HepG2 (cell line): ENCODE measurements at regions not wholly inside any gene's neighbourhood (a gene's known extent, or its start where the extent isn't known, plus 50 kb on each side); places are given as distances from the start of the nearest gene placed in this dataset.

Source experiments
- CENPT ChIP-seq: sonication (generic); formaldehyde crosslinking; IDR thresholded peaks from 2 replicates; pipeline ENCODE4 v1.8.0; 2022; ENCODE audit warnings: low read depth, mild to moderate bottlenecking, moderate library complexity, missing genetic modification reagents
- ETV6 ChIP-seq: sonication (generic); formaldehyde crosslinking; conservative IDR thresholded peaks from 2 replicates; pipeline ENCODE4 v1.4.0; 2020; ENCODE audit warnings: missing genetic modification reagents
- HCFC1 ChIP-seq: fragments of 150-350 bp; IDR thresholded peaks from 2 replicates; pipeline ENCODE4 v1.6.1; 2014; ENCODE audit warnings: low read depth, low read length
- NCOA1 ChIP-seq: sonication (generic); formaldehyde crosslinking; IDR thresholded peaks from 2 replicates; pipeline ENCODE4 v1.9.0; 2021; ENCODE audit warnings: missing genetic modification reagents
- NRL ChIP-seq: sonication (generic); formaldehyde crosslinking; IDR thresholded peaks from 2 replicates; pipeline ENCODE4 v1.5.0; 2020; ENCODE audit warnings: missing genetic modification reagents, mild to moderate bottlenecking, moderate library complexity, borderline replicate concordance
- POLR2A ChIP-seq, 2 experiments: IDR thresholded peaks; 2 replicates each; pipeline ENCODE4 v1.6.1; 2011; ENCODE audit warnings: low read depth in 2 of 2, low read length in 2 of 2, mild to moderate bottlenecking in 1 of 2, moderate library complexity in 1 of 2; ENCODE audit not compliant: insufficient read depth in 1 of 2
- REL ChIP-seq: sonication (generic); formaldehyde crosslinking; conservative IDR thresholded peaks from 2 replicates; pipeline ENCODE4 v1.8.0; 2022; ENCODE audit warnings: mild to moderate bottlenecking, missing genetic modification reagents, moderate library complexity
- TRIM24 ChIP-seq: sonication (generic); formaldehyde crosslinking; IDR thresholded peaks from 2 replicates; pipeline ENCODE4 v1.8.0; 2022; ENCODE audit warnings: mild to moderate bottlenecking, missing genetic modification reagents
- ZNF296 ChIP-seq: sonication (generic); formaldehyde crosslinking; conservative IDR thresholded peaks from 2 replicates; pipeline ENCODE4 v1.5.0; 2020; ENCODE audit warnings: mild to moderate bottlenecking, missing genetic modification reagents
- ZNF468 ChIP-seq: sonication (generic); formaldehyde crosslinking; IDR thresholded peaks from 2 replicates; pipeline ENCODE4 v1.8.0; 2022; ENCODE audit warnings: mild to moderate bottlenecking, moderate library complexity, missing genetic modification reagents
- ZNF782 ChIP-seq: sonication (generic); formaldehyde crosslinking; IDR thresholded peaks from 2 replicates; pipeline ENCODE4 v1.4.0; 2020; ENCODE audit warnings: missing genetic modification reagents, mild to moderate bottlenecking, borderline replicate concordance
- ZNF891 ChIP-seq: sonication (generic); formaldehyde crosslinking; IDR thresholded peaks from 2 replicates; pipeline ENCODE4 v1.5.0; 2020; ENCODE audit warnings: mild to moderate bottlenecking, missing genetic modification reagents
- TF ChIP-seq, protein P1 (sequence below): sonication (generic); formaldehyde crosslinking; IDR thresholded peaks from 2 replicates; pipeline ENCODE4 v1.4.0; 2020; ENCODE audit warnings: missing genetic modification reagents, borderline replicate concordance
- TF ChIP-seq, protein P2 (sequence below): sonication (generic); formaldehyde crosslinking; IDR thresholded peaks from 2 replicates; pipeline ENCODE4 v1.5.1; 2020; ENCODE audit warnings: mild to moderate bottlenecking, missing genetic modification reagents, borderline replicate concordance
- TF ChIP-seq, protein P3 (sequence below): sonication (generic); formaldehyde crosslinking; IDR thresholded peaks from 2 replicates; pipeline ENCODE4 v1.4.0; 2020; ENCODE audit warnings: missing genetic modification reagents, borderline replicate concordance
- TF ChIP-seq, protein P4 (sequence below): sonication (generic); formaldehyde crosslinking; IDR thresholded peaks from 2 replicates; pipeline ENCODE4 v1.8.0; 2022; ENCODE audit warnings: missing genetic modification reagents, mild to moderate bottlenecking, moderate library complexity, borderline replicate concordance

DNA sequence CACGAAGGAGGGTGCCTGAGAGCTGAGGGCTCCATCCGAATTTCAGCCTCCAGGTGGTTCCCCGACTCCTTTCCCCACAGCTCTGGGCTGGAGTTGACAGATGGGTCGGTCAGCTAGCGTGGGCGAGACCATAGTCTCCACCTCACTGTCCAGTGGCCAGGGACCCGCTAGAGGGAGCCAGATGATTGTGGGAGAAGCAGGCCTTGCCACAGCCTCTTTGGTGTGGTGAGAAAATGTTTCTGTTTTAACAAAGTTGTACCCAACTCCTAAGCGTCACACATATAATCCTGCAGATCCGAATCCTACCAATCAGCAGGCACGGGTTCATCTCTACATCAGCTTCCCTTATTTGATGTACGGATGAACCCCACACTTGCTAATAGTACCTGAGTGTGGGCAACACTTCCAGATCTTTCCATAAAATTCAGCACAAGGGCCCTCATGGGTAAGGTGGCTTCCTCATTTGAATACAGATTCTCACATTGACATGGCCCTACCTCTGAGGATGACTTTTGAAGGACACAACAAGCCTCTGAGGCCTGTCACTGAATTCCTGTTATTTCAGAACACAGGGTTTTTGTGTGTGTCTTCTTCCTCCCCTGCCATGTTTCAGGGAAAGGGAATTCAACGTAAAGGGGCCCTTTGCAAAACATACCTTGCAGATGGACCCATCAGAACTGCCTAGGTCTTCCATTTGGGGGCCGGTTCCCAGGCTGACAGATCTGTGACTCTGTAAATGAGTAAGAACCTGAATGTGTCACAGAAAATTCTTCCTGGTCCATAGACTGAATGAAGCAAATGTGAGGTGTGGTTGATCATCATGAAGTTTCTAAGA is 103.2 kb upstream of the DUSP22 start (continued):
- TF ChIP-seq, protein P1, sequence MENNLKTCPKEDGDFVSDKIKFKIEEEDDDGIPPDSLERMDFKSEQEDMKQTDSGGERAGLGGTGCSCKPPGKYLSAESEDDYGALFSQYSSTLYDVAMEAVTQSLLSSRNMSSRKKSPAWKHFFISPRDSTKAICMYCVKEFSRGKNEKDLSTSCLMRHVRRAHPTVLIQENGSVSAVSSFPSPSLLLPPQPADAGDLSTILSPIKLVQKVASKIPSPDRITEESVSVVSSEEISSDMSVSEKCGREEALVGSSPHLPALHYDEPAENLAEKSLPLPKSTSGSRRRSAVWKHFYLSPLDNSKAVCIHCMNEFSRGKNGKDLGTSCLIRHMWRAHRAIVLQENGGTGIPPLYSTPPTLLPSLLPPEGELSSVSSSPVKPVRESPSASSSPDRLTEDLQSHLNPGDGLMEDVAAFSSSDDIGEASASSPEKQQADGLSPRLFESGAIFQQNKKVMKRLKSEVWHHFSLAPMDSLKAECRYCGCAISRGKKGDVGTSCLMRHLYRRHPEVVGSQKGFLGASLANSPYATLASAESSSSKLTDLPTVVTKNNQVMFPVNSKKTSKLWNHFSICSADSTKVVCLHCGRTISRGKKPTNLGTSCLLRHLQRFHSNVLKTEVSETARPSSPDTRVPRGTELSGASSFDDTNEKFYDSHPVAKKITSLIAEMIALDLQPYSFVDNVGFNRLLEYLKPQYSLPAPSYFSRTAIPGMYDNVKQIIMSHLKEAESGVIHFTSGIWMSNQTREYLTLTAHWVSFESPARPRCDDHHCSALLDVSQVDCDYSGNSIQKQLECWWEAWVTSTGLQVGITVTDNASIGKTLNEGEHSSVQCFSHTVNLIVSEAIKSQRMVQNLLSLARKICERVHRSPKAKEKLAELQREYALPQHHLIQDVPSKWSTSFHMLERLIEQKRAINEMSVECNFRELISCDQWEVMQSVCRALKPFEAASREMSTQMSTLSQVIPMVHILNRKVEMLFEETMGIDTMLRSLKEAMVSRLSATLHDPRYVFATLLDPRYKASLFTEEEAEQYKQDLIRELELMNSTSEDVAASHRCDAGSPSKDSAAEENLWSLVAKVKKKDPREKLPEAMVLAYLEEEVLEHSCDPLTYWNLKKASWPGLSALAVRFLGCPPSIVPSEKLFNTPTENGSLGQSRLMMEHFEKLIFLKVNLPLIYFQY (CRISPR knock-in tag), result peak; percentile 90; the same call in 1 of the 2 replicates
- TF ChIP-seq NCOA1 (CRISPR knock-in tag) (no peak), HCFC1 (no peak), REL (no peak), ETV6 (CRISPR knock-in tag) (0 out of 2 replicates have a peak, but pooled peaks have one; percentile 70), ZNF468 (no peak), CENPT (no peak), POLR2A (IDR thresholded peaks at IDR 0.05; ENCODE audit: insufficient read depth in 1 of 2, low read depth in 2 of 2, low read length in 2 of 2) (no peak), NRL (CRISPR knock-in tag) (no peak), ZNF296 (no peak), ZNF782 (CRISPR knock-in tag) (no peak; the same call in 1 of the 2 replicates), ZNF891 (CRISPR knock-in tag) (no peak), TRIM24 (CRISPR knock-in tag) (no peak)
- TF ChIP-seq, protein P2, sequence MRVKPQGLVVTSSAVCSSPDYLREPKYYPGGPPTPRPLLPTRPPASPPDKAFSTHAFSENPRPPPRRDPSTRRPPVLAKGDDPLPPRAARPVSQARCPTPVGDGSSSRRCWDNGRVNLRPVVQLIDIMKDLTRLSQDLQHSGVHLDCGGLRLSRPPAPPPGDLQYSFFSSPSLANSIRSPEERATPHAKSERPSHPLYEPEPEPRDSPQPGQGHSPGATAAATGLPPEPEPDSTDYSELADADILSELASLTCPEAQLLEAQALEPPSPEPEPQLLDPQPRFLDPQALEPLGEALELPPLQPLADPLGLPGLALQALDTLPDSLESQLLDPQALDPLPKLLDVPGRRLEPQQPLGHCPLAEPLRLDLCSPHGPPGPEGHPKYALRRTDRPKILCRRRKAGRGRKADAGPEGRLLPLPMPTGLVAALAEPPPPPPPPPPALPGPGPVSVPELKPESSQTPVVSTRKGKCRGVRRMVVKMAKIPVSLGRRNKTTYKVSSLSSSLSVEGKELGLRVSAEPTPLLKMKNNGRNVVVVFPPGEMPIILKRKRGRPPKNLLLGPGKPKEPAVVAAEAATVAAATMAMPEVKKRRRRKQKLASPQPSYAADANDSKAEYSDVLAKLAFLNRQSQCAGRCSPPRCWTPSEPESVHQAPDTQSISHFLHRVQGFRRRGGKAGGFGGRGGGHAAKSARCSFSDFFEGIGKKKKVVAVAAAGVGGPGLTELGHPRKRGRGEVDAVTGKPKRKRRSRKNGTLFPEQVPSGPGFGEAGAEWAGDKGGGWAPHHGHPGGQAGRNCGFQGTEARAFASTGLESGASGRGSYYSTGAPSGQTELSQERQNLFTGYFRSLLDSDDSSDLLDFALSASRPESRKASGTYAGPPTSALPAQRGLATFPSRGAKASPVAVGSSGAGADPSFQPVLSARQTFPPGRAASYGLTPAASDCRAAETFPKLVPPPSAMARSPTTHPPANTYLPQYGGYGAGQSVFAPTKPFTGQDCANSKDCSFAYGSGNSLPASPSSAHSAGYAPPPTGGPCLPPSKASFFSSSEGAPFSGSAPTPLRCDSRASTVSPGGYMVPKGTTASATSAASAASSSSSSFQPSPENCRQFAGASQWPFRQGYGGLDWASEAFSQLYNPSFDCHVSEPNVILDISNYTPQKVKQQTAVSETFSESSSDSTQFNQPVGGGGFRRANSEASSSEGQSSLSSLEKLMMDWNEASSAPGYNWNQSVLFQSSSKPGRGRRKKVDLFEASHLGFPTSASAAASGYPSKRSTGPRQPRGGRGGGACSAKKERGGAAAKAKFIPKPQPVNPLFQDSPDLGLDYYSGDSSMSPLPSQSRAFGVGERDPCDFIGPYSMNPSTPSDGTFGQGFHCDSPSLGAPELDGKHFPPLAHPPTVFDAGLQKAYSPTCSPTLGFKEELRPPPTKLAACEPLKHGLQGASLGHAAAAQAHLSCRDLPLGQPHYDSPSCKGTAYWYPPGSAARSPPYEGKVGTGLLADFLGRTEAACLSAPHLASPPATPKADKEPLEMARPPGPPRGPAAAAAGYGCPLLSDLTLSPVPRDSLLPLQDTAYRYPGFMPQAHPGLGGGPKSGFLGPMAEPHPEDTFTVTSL (CRISPR knock-in tag), result 0 out of 2 replicates have a peak, but pooled peaks have one; percentile 37
- TF ChIP-seq, protein P3, sequence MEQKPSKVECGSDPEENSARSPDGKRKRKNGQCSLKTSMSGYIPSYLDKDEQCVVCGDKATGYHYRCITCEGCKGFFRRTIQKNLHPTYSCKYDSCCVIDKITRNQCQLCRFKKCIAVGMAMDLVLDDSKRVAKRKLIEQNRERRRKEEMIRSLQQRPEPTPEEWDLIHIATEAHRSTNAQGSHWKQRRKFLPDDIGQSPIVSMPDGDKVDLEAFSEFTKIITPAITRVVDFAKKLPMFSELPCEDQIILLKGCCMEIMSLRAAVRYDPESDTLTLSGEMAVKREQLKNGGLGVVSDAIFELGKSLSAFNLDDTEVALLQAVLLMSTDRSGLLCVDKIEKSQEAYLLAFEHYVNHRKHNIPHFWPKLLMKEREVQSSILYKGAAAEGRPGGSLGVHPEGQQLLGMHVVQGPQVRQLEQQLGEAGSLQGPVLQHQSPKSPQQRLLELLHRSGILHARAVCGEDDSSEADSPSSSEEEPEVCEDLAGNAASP (CRISPR knock-in tag), result peak; percentile 59
- TF ChIP-seq, protein P4, sequence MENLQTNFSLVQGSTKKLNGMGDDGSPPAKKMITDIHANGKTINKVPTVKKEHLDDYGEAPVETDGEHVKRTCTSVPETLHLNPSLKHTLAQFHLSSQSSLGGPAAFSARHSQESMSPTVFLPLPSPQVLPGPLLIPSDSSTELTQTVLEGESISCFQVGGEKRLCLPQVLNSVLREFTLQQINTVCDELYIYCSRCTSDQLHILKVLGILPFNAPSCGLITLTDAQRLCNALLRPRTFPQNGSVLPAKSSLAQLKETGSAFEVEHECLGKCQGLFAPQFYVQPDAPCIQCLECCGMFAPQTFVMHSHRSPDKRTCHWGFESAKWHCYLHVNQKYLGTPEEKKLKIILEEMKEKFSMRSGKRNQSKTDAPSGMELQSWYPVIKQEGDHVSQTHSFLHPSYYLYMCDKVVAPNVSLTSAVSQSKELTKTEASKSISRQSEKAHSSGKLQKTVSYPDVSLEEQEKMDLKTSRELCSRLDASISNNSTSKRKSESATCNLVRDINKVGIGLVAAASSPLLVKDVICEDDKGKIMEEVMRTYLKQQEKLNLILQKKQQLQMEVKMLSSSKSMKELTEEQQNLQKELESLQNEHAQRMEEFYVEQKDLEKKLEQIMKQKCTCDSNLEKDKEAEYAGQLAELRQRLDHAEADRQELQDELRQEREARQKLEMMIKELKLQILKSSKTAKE, result no peak
